HepG2 (cell line): ENCODE measurements at regions not wholly inside any gene's neighbourhood (a gene's known extent, or its start where the extent isn't known, plus 50 kb on each side); places are given as distances from the start of the nearest gene placed in this dataset.

Source experiments
- GATAD1 ChIP-seq: IDR thresholded peaks from 2 replicates; pipeline ENCODE4 v1.6.1; 2016; ENCODE audit warnings: missing genetic modification reagents, missing compliant biosample characterization
- JDP2 ChIP-seq: sonication (generic); formaldehyde crosslinking; IDR thresholded peaks from 2 replicates; pipeline ENCODE4 v1.8.1; 2022; ENCODE audit warnings: missing genetic modification reagents, borderline replicate concordance
- RFXANK ChIP-seq: IDR thresholded peaks from 2 replicates; pipeline ENCODE4 v1.6.1; 2016
- SRSF4 ChIP-seq: fragments of 200-400 bp; formaldehyde crosslinking; IDR thresholded peaks from one replicate; pipeline ENCODE4 v1.6.1; 2018; ENCODE audit warnings: mild to moderate bottlenecking, low read depth, low read length, moderate library complexity; ENCODE audit not compliant: poor library complexity, severe bottlenecking
- SSRP1 ChIP-seq: IDR thresholded peaks from 2 replicates; pipeline ENCODE4 v1.6.1; 2016; ENCODE audit warnings: control low read depth
- ZFP82 ChIP-seq: sonication (generic); formaldehyde crosslinking; IDR thresholded peaks from 2 replicates; pipeline ENCODE4 v1.5.1; 2020; ENCODE audit warnings: mild to moderate bottlenecking, missing genetic modification reagents, borderline replicate concordance
- ZNF879 ChIP-seq: sonication (generic); formaldehyde crosslinking; IDR thresholded peaks from 2 replicates; pipeline ENCODE4 v1.8.1; 2023; ENCODE audit warnings: missing genetic modification reagents
- TF ChIP-seq, protein P1 (sequence below): sonication (generic); formaldehyde crosslinking; IDR thresholded peaks from 2 replicates; pipeline ENCODE4 v1.5.0; 2020; ENCODE audit warnings: missing genetic modification reagents
- TF ChIP-seq, protein P2 (sequence below): IDR thresholded peaks from 2 replicates; pipeline ENCODE4 v1.6.1; 2012; ENCODE audit warnings: low read depth, low read length, improper control_type of control experiment
- TF ChIP-seq, protein P3 (sequence below): sonication (generic); formaldehyde crosslinking; IDR thresholded peaks from 2 replicates; pipeline ENCODE4 v1.8.0; 2022; ENCODE audit warnings: mild to moderate bottlenecking, missing genetic modification reagents, borderline replicate concordance
- TF ChIP-seq, protein P4 (sequence below): IDR thresholded peaks from 2 replicates; pipeline ENCODE4 v1.6.1; 2016; ENCODE audit warnings: control low read depth
- TF ChIP-seq, protein P5 (sequence below): sonication (generic); formaldehyde crosslinking; IDR thresholded peaks from 2 replicates; pipeline ENCODE4 v1.4.0; 2020; ENCODE audit warnings: missing genetic modification reagents
- TF ChIP-seq, protein P6 (sequence below): sonication (generic); formaldehyde crosslinking; IDR thresholded peaks from 2 replicates; pipeline ENCODE4 v1.9.0; 2021; ENCODE audit warnings: missing genetic modification reagents, borderline replicate concordance

DNA sequence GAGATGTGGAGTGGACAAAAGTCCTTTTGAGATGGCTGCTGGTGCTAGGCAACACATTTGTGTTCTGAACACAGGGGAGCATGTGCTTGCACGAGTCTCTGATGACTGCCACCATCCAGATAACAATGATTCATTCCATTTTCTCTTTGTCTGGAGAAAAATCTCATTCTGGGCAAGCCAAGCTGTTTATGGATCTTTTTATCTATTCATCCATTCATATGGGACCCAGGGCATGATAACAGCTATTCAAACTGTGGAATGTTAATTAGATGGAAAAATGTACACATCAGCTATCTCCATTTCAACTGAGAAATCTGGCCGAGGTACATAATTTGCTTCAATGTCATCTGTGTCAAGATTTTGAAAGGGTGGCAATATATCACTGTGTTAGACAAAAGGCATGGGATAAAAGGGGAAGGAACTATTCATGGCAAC lies 117.5 kb upstream of the ZBED5 start (continued):
- no peak for TF ChIP-seq SRSF4
- TF ChIP-seq, protein P1, sequence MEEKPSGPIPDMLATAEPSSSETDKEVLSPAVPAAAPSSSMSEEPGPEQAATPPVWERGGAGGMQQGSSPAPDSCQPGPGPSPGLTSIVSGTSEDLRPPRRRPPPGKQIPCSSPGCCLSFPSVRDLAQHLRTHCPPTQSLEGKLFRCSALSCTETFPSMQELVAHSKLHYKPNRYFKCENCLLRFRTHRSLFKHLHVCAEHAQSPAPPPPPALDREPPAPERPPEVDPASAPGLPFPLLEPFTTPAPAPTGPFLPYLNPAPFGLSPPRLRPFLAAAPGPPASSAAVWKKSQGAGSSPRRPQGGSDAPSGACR = no peak
- TF ChIP-seq JDP2 (CRISPR knock-in tag) = no peak
- no peak for TF ChIP-seq ZNF879 (CRISPR knock-in tag)
- TF ChIP-seq SSRP1 (CRISPR knock-in tag) = no peak
- no peak for TF ChIP-seq RFXANK (CRISPR knock-in tag)
- TF ChIP-seq ZFP82 (CRISPR knock-in tag) = no peak
- TF ChIP-seq, protein P2, sequence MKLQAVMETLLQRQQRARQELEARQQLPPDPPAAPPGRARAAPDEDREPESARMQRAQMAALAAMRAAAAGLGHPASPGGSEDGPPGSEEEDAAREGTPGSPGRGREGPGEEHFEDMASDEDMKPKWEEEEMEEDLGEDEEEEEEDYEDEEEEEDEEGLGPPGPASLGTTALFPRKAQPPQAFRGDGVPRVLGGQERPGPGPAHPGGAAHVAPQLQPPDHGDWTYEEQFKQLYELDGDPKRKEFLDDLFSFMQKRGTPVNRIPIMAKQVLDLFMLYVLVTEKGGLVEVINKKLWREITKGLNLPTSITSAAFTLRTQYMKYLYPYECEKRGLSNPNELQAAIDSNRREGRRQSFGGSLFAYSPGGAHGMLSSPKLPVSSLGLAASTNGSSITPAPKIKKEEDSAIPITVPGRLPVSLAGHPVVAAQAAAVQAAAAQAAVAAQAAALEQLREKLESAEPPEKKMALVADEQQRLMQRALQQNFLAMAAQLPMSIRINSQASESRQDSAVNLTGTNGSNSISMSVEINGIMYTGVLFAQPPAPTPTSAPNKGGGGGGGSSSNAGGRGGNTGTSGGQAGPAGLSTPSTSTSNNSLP = no peak
- TF ChIP-seq, protein P3, sequence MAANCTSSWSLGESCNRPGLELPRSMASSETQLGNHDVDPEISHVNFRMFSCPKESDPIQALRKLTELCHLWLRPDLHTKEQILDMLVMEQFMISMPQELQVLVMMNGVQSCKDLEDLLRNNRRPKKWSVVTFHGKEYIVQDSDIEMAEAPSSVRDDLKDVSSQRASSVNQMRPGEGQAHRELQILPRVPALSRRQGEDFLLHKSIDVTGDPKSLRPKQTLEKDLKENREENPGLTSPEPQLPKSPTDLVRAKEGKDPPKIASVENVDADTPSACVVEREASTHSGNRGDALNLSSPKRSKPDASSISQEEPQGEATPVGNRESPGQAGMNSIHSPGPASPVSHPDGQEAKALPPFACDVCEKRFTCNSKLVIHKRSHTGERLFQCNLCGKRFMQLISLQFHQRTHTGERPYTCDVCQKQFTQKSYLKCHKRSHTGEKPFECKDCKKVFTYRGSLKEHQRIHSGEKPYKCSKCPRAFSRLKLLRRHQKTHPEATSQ (CRISPR knock-in tag) = no peak
- no peak for TF ChIP-seq GATAD1 (CRISPR knock-in tag)
- TF ChIP-seq, protein P4, sequence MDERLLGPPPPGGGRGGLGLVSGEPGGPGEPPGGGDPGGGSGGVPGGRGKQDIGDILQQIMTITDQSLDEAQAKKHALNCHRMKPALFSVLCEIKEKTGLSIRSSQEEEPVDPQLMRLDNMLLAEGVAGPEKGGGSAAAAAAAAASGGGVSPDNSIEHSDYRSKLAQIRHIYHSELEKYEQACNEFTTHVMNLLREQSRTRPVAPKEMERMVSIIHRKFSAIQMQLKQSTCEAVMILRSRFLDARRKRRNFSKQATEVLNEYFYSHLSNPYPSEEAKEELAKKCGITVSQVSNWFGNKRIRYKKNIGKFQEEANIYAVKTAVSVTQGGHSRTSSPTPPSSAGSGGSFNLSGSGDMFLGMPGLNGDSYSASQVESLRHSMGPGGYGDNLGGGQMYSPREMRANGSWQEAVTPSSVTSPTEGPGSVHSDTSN (CRISPR knock-in tag) = no peak
- TF ChIP-seq, protein P5, sequence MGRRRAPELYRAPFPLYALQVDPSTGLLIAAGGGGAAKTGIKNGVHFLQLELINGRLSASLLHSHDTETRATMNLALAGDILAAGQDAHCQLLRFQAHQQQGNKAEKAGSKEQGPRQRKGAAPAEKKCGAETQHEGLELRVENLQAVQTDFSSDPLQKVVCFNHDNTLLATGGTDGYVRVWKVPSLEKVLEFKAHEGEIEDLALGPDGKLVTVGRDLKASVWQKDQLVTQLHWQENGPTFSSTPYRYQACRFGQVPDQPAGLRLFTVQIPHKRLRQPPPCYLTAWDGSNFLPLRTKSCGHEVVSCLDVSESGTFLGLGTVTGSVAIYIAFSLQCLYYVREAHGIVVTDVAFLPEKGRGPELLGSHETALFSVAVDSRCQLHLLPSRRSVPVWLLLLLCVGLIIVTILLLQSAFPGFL (CRISPR knock-in tag) = no peak
- TF ChIP-seq, protein P6, sequence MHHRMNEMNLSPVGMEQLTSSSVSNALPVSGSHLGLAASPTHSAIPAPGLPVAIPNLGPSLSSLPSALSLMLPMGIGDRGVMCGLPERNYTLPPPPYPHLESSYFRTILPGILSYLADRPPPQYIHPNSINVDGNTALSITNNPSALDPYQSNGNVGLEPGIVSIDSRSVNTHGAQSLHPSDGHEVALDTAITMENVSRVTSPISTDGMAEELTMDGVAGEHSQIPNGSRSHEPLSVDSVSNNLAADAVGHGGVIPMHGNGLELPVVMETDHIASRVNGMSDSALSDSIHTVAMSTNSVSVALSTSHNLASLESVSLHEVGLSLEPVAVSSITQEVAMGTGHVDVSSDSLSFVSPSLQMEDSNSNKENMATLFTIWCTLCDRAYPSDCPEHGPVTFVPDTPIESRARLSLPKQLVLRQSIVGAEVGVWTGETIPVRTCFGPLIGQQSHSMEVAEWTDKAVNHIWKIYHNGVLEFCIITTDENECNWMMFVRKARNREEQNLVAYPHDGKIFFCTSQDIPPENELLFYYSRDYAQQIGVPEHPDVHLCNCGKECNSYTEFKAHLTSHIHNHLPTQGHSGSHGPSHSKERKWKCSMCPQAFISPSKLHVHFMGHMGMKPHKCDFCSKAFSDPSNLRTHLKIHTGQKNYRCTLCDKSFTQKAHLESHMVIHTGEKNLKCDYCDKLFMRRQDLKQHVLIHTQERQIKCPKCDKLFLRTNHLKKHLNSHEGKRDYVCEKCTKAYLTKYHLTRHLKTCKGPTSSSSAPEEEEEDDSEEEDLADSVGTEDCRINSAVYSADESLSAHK (CRISPR knock-in tag) = no peak
